T-helper 1 cell treated with Interleukin-12 subunit alpha and Interleukin-12 subunit beta and Interleukin-4 antibody, amounts not matched to agents 30 μg/mL and 1 μg/mL, for 36 hours (primary cell): ENCODE measurements at regions not wholly inside any gene's neighbourhood (a gene's known extent, or its start where the extent isn't known, plus 50 kb on each side); places are given as distances from the start of the nearest gene placed in this dataset.

Source experiments
- H3K27ac Mint-ChIP-seq: one replicate; pipeline ENCODE4 v1.8.0; 2021; ENCODE audit warnings: mild to moderate bottlenecking, mixed read lengths
- H3K27me3 Mint-ChIP-seq: one replicate; pipeline ENCODE4 v1.8.0; 2021; ENCODE audit warnings: low read depth, mixed read lengths
- H3K36me3 Mint-ChIP-seq: one replicate; pipeline ENCODE4 v1.8.0; 2021; ENCODE audit warnings: low read depth, mixed read lengths
- H3K4me1 Mint-ChIP-seq: one replicate; pipeline ENCODE4 v1.8.0; 2021; ENCODE audit warnings: low read depth, mixed read lengths
- H3K4me3 Mint-ChIP-seq: one replicate; pipeline ENCODE4 v1.8.0; 2021; ENCODE audit warnings: mild to moderate bottlenecking, moderate library complexity, mixed read lengths
- H3K9me3 Mint-ChIP-seq: one replicate; pipeline ENCODE4 v1.8.0; 2021; ENCODE audit warnings: mixed read lengths

DNA sequence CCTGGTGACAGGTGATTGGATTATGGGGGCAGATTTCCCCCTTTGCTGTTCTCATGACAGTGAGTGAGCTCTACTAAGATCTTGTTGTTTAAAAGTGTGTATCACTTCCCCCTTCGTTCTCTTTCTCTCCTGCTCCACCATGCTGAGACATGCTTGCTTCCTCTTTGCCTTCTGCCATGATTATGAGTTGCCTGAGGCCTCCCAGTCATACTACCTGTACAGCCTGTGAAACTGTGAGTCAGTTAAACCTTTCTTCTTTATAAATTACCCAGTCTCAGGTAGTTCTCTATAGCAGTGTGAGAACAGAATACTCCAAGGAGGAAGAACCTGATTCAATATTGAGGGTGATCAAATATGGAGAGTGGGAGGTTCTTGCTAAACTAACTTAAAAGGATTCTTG is 724.9 kb downstream of the DOK5 start:
- Mint-ChIP-seq H3K4me3 (no peak overlapping the region), H3K9me3 (peaks cover 22% of the 10 kb centered on the region)

GRCh38 chr20:55194947-55195346 is 719.6 kb downstream of the DOK5 start:
- Mint-ChIP-seq H3K36me3 (no peaks in the 10 kb centered on the region), H3K27ac (no peak overlapping the region), H3K9me3 (peaks cover 34% of the 10 kb centered on the region), H3K4me1 (no peaks in the 10 kb centered on the region), H3K27me3 (no peaks in the 10 kb centered on the region), H3K4me3 (no peak overlapping the region)

More for the DNA sequence above, 724.9 kb downstream of the DOK5 start:
- Mint-ChIP-seq H3K36me3 (no peaks in the 10 kb centered on the region), H3K27me3 (no peaks in the 10 kb centered on the region), H3K27ac (no peak overlapping the region), H3K4me1 (no peaks in the 10 kb centered on the region)

- H3K27me3 Mint-ChIP-seq: no peaks in the 10 kb centered on the region
- no peaks in the 10 kb centered on the region for H3K36me3 Mint-ChIP-seq
- no peak overlapping the region for H3K4me3 Mint-ChIP-seq
- H3K9me3 Mint-ChIP-seq: peaks cover 33% of the 10 kb centered on the region
- H3K4me1 Mint-ChIP-seq: no peaks in the 10 kb centered on the region
- H3K27ac Mint-ChIP-seq: no peak overlapping the region
Observed at GRCh38 chr20:55186228-55186627, 710.8 kb downstream of the DOK5 start.

GRCh38 chr20:55175081-55175480 is 699.7 kb downstream of the DOK5 start:
- no peak overlapping the region for H3K4me3 Mint-ChIP-seq
- no peaks in the 10 kb centered on the region for H3K27me3 Mint-ChIP-seq
- no peak overlapping the region for H3K27ac Mint-ChIP-seq
- H3K36me3 Mint-ChIP-seq: no peaks in the 10 kb centered on the region
- H3K9me3 Mint-ChIP-seq: peaks cover 12% of the 10 kb centered on the region
- H3K4me1 Mint-ChIP-seq: no peaks in the 10 kb centered on the region

DNA sequence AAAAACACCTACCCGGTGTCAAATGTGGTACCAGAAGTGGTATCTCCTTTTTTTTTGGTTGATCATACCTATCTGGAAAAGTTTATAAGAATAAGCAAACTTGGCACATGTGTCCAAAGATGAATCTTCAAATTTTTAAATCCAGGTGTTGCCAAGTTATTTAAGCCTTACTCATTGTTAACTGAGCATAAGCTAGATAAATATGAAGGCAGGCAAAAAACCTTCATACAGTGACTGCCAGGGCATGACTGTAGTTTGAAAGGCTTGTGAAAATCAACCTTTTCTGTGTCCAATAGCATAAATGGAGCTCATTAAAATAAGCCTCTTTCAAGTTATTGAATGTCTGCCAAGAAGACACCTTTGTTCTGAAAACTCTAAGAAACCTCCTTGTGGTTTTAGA is 699.2 kb downstream of the DOK5 start:
- peaks cover 8% of the 10 kb centered on the region for H3K9me3 Mint-ChIP-seq
- H3K4me3 Mint-ChIP-seq: no peak overlapping the region
- H3K36me3 Mint-ChIP-seq: no peaks in the 10 kb centered on the region
- H3K27ac Mint-ChIP-seq: no peak overlapping the region
- H3K27me3 Mint-ChIP-seq: no peaks in the 10 kb centered on the region
- H3K4me1 Mint-ChIP-seq: no peaks in the 10 kb centered on the region

- no peak overlapping the region for H3K4me3 Mint-ChIP-seq
- H3K27ac Mint-ChIP-seq: no peak overlapping the region
- H3K9me3 Mint-ChIP-seq: peaks cover 8% of the 10 kb centered on the region
- no peaks in the 10 kb centered on the region for H3K27me3 Mint-ChIP-seq
- H3K36me3 Mint-ChIP-seq: no peaks in the 10 kb centered on the region
- no peaks in the 10 kb centered on the region for H3K4me1 Mint-ChIP-seq
Observed at GRCh38 chr20:55174172-55174571, 698.8 kb downstream of the DOK5 start.

DNA sequence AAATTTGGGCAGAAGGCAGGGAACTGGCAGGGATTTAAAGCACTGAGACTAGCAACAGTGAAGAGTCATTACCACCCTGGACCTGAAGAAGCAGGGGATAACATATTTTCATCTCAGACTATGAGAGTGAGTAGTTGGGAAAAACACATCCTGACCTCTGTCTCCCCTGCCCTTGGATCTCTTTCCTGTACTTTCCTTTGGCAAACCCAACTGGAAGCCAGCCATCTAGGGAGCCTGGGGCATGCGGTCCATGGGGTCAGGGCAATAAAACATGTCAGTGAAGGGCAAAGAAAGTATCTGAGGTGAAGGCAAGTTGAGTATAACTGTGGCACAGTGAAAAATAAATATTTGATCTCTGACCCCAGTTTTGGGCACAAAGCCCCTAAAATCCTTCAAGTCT is 698.2 kb downstream of the DOK5 start:
- Mint-ChIP-seq H3K4me1 (no peaks in the 10 kb centered on the region), H3K9me3 (peaks cover 8% of the 10 kb centered on the region), H3K4me3 (no peak overlapping the region), H3K27me3 (no peaks in the 10 kb centered on the region), H3K36me3 (no peaks in the 10 kb centered on the region), H3K27ac (no peak overlapping the region)

GRCh38 chr20:55172310-55173002 is 697.1 kb downstream of the DOK5 start:
- Mint-ChIP-seq H3K36me3 (no peaks in the 10 kb centered on the region), H3K4me1 (no peaks in the 10 kb centered on the region), H3K9me3 (peaks cover 8% of the 10 kb centered on the region), H3K27ac (no peak overlapping the region), H3K4me3 (no peak overlapping the region), H3K27me3 (no peaks in the 10 kb centered on the region)

- Mint-ChIP-seq H3K36me3 (no peaks in the 10 kb centered on the region), H3K9me3 (peaks cover 10% of the 10 kb centered on the region), H3K4me3 (no peak overlapping the region)
Observed at GRCh38 chr20:55166063-55166462, 690.7 kb downstream of the DOK5 start.

GRCh38 chr20:55160996-55161395 is 685.6 kb downstream of the DOK5 start:
- Mint-ChIP-seq H3K36me3 (no peaks in the 10 kb centered on the region), H3K27me3 (no peaks in the 10 kb centered on the region), H3K4me3 (no peak overlapping the region), H3K9me3 (peaks cover 24% of the 10 kb centered on the region), H3K4me1 (no peaks in the 10 kb centered on the region), H3K27ac (no peak overlapping the region)

More at GRCh38 chr20:55166063-55166462, 690.7 kb downstream of the DOK5 start:
- H3K27me3 Mint-ChIP-seq: no peaks in the 10 kb centered on the region
- H3K4me1 Mint-ChIP-seq: no peaks in the 10 kb centered on the region
- H3K27ac Mint-ChIP-seq: no peak overlapping the region

- Mint-ChIP-seq H3K9me3 (peaks cover 20% of the 10 kb centered on the region), H3K4me3 (no peak overlapping the region), H3K4me1 (no peaks in the 10 kb centered on the region), H3K27ac (no peak overlapping the region), H3K36me3 (no peaks in the 10 kb centered on the region), H3K27me3 (no peaks in the 10 kb centered on the region)
Observed at GRCh38 chr20:55160037-55160436, 684.6 kb downstream of the DOK5 start.

GRCh38 chr20:55159230-55159629 is 683.8 kb downstream of the DOK5 start:
- Mint-ChIP-seq H3K27me3 (no peaks in the 10 kb centered on the region), H3K9me3 (peaks cover 21% of the 10 kb centered on the region), H3K36me3 (no peaks in the 10 kb centered on the region), H3K4me3 (no peak overlapping the region), H3K4me1 (no peaks in the 10 kb centered on the region), H3K27ac (no peak overlapping the region)

- Mint-ChIP-seq H3K27me3 (no peaks in the 10 kb centered on the region), H3K4me3 (no peak overlapping the region), H3K36me3 (no peaks in the 10 kb centered on the region), H3K27ac (no peak overlapping the region), H3K4me1 (no peaks in the 10 kb centered on the region), H3K9me3 (peaks cover 24% of the 10 kb centered on the region)
Observed at GRCh38 chr20:55158446-55158845, 683.1 kb downstream of the DOK5 start.

DNA sequence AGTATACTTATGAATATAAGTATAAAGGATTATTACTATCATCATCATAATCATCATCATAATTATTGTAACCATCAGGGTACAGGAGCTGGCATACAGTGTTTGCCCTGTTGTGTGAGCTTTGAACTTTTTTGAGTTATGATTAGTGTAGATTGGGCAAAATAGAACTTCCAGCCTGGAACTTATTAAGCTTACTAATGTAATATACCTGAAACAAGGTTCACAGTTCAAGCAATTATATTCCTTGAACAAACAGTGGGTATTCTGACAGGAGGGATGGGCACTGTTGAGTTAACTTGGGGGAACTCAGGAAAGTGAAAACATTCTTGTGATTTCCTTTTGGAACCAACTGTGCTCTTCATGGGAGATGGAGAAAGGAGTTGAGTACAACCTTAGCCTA is 680.0 kb downstream of the DOK5 start:
- Mint-ChIP-seq H3K4me1 (no peaks in the 10 kb centered on the region), H3K9me3 (peaks cover 25% of the 10 kb centered on the region), H3K4me3 (no peak overlapping the region), H3K36me3 (no peaks in the 10 kb centered on the region), H3K27me3 (no peaks in the 10 kb centered on the region), H3K27ac (no peak overlapping the region)

DNA sequence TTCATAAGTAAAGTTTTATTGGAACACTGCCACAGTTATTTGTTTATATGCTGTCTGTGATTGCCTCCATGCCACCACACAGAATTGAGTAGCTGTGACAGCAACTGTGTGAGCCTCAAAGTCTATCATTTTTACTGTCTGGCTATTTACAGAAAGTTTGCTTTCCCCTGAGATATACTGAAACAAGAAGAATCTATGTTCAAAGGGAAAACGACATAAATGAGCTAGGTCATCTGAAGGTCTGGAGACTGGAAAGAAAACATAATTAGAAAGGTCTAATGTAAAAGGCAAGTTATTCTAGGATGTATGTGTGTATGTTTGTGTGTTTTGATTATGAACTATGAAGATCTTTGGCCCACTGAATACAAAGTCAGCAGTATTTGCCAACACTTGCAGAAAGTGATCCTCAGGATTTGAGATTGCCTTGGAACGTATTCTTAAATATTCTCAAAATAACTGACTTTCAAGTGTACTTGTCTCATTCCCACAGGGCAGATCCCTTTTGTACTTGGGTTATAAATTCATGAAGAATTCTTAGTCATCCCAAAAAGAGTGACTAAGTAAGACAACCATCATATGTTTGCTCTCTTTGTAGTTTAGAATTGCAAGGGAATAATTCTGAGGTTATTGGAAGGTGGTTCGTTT is 677.7 kb downstream of the DOK5 start:
- Mint-ChIP-seq H3K4me1 (no peaks in the 10 kb centered on the region), H3K27ac (no peak overlapping the region), H3K36me3 (no peaks in the 10 kb centered on the region), H3K9me3 (peaks cover 19% of the 10 kb centered on the region), H3K4me3 (no peak overlapping the region), H3K27me3 (no peaks in the 10 kb centered on the region)
